Body of pancreas (tissue), 4 donors: ENCODE measurements at regions not wholly inside any gene's neighbourhood (a gene's known extent, or its start where the extent isn't known, plus 50 kb on each side); places are given as distances from the start of the nearest gene placed in this dataset.

ENCODE experiments used
- ATAC-seq: fragments of 150-250 bp; one replicate; pipeline ENCODE4 v1.9.1; 2016
- DNase-seq, 4 donors: peaks; one replicate each; pipeline ENCODE4 v3.0.0-alpha.2; 2019
- H3K27ac ChIP-seq, 4 donors: fragments of 200-600 bp; sonication (generic); 1 replicate in 3 of 4; 2 replicates in 1 of 4; pipeline versions ENCODE4 v1.5.1 to v1.6.1; 2016 to 2019; ENCODE audit warnings: mild to moderate bottlenecking in 1 of 4, mixed read lengths in 1 of 4, moderate library complexity in 1 of 4
- H3K27me3 ChIP-seq, 2 donors: fragments of 200-600 bp; sonication (generic); one replicate each; pipeline ENCODE4 v1.6.0; 2016; ENCODE audit warnings: mild to moderate bottlenecking in 1 of 2
- H3K36me3 ChIP-seq, 2 donors: fragments of 200-600 bp; sonication (generic); replicated peaks in 1 of 2; 2 replicates each; pipeline ENCODE4 v1.5.1; 2016; ENCODE audit warnings: low read depth in 2 of 2; ENCODE audit not compliant: insufficient read depth in 1 of 2
- H3K4me1 ChIP-seq: fragments of 200-600 bp; sonication (generic); one replicate; pipeline ENCODE4 v1.6.0; 2016
- H3K4me3 ChIP-seq, 2 donors: fragments of 200-600 bp; sonication (generic); 1 replicate in 1 of 2; 2 replicates in 1 of 2; pipeline ENCODE4 v1.5.1; 2016 to 2019
- H3K9me3 ChIP-seq, 3 donors: fragments of 200-600 bp; sonication (generic); 1 replicate in 2 of 3; 2 replicates in 1 of 3; pipeline ENCODE4 v1.5.1; 2016
- CTCF ChIP-seq, 7 experiments: fragments of 450-650 bp in 4 of 7; fragments of 200-600 bp in 3 of 7; sonication (generic) in 3 of 7; IDR thresholded peaks; one replicate each; pipeline ENCODE4 v1.5.1; 2016 to 2019; ENCODE audit warnings: antibody characterized with exemption in 7 of 7
- POLR2A ChIP-seq, 3 donors: fragments of 450-650 bp; IDR thresholded peaks; one replicate each; pipeline ENCODE4 v1.6.1; 2016; ENCODE audit warnings: antibody characterized with exemption in 3 of 3, mild to moderate bottlenecking in 2 of 3
- WGBS, 2 donors: methylation state at CpG; one replicate each; pipeline ENCODE4 v1.1.5; 2017; 5-methylcytosine and 5-hydroxymethylcytosine counted together
- intact Hi-C: fragments of 100-400 bp; cut with DNase I; formaldehyde crosslinking; loops from one replicate; pipeline ENCODE4 v1.15.1; 2023

- Histone ChIP-seq H3K9me3 (no peaks in the 10 kb centered on the region), H3K27me3 (no peaks in the 10 kb centered on the region), H3K36me3 (no peaks in the 10 kb centered on the region), H3K4me1 (no peaks in the 10 kb centered on the region), H3K27ac (no peak overlapping the region), H3K4me3 (no peak overlapping the region)
- intact Hi-C loops = no loop called here
- no peak for DNase-seq
- ATAC-seq = no peak
- WGBS, 2 donors = 90 to 95% methylated on average over 2 of the region's 2 CpGs
- TF ChIP-seq POLR2A (IDR thresholded peaks at IDR 0.05) = no peak
- TF ChIP-seq CTCF (IDR thresholded peaks at IDR 0.05) = no peak
Measured at GRCh38 chr20:2227861-2228260, 67.9 kb upstream of the TGM3 start.

- WGBS, 2 donors = 76 to 84% methylated on average over 5 of the region's 5 CpGs
- TF ChIP-seq POLR2A (IDR thresholded peaks at IDR 0.05) (no peak), CTCF (IDR thresholded peaks at IDR 0.05) (no peak)
- ATAC-seq = no peak
Measured at GRCh38 chr20:2228926-2229325, 66.9 kb upstream of the TGM3 start.

GRCh38 chr20:2230726-2231488, 64.9 kb upstream of the TGM3 start:
- no peaks in the 10 kb centered on the region for H3K27me3 ChIP-seq
- H3K36me3 ChIP-seq = no peaks in the 10 kb centered on the region
- ATAC-seq = no peak
- no peaks in the 10 kb centered on the region for H3K9me3 ChIP-seq
- no peak overlapping the region for H3K27ac ChIP-seq
- WGBS, 2 donors = 79 to 86% methylated on average over 8 of the region's 8 CpGs
- no peaks in the 10 kb centered on the region for H3K4me1 ChIP-seq
- DNase-seq = no peak
- TF ChIP-seq POLR2A (IDR thresholded peaks at IDR 0.05) (no peak), CTCF (IDR thresholded peaks at IDR 0.05) (no peak)
- no peak overlapping the region for H3K4me3 ChIP-seq
- intact Hi-C loops = no loop called here

More at GRCh38 chr20:2228926-2229325, 66.9 kb upstream of the TGM3 start:
- intact Hi-C loops = no loop called here
- Histone ChIP-seq H3K36me3 (no peaks in the 10 kb centered on the region), H3K27ac (no peak overlapping the region), H3K9me3 (no peaks in the 10 kb centered on the region), H3K4me1 (no peaks in the 10 kb centered on the region), H3K27me3 (no peaks in the 10 kb centered on the region), H3K4me3 (no peak overlapping the region)
- DNase-seq = no peak

- Histone ChIP-seq H3K36me3 (no peaks in the 10 kb centered on the region), H3K9me3 (no peaks in the 10 kb centered on the region), H3K4me1 (no peaks in the 10 kb centered on the region), H3K27me3 (no peaks in the 10 kb centered on the region), H3K27ac (no peak overlapping the region), H3K4me3 (no peak overlapping the region)
- DNase-seq (no peak), ATAC-seq (no peak)
- intact Hi-C loops = no loop called here
- 80 to 87% methylated on average over 7 of the region's 7 CpGs for WGBS, 2 donors
- TF ChIP-seq CTCF (IDR thresholded peaks at IDR 0.05) (no peak), POLR2A (IDR thresholded peaks at IDR 0.05) (no peak)
Measured at GRCh38 chr20:2231701-2232100, 64.1 kb upstream of the TGM3 start.

- ATAC-seq (no peak), DNase-seq (no peak)
- no peak overlapping the region for H3K4me3 ChIP-seq
- H3K36me3 ChIP-seq = no peaks in the 10 kb centered on the region
- H3K9me3 ChIP-seq = no peaks in the 10 kb centered on the region
- WGBS, 2 donors = 58 to 67% methylated on average over 5 of the region's 5 CpGs
- no peak overlapping the region for H3K27ac ChIP-seq
- no peaks in the 10 kb centered on the region for H3K4me1 ChIP-seq
- TF ChIP-seq POLR2A (IDR thresholded peaks at IDR 0.05) = no peak
- no peak for TF ChIP-seq CTCF (IDR thresholded peaks at IDR 0.05)
- H3K27me3 ChIP-seq = no peaks in the 10 kb centered on the region
- intact Hi-C loops = no loop called here
Measured at GRCh38 chr20:2234598-2235191, 61.1 kb upstream of the TGM3 start.
